HEK293T (cell line): ENCODE measurements at regions not wholly inside any gene's neighbourhood (a gene's known extent, or its start where the extent isn't known, plus 50 kb on each side); places are given as distances from the start of the nearest gene placed in this dataset.

ENCODE experiments used
- BHLHE40 ChIP-seq: fragments of 450-650 bp; IDR thresholded peaks from 2 replicates; pipeline ENCODE4 v1.6.1; 2016; ENCODE audit warnings: mild to moderate bottlenecking, moderate library complexity, borderline replicate concordance
- ELF4 ChIP-seq: fragments of 450-650 bp; IDR thresholded peaks from 2 replicates; pipeline ENCODE4 v1.6.1; 2017; ENCODE audit warnings: antibody characterized with exemption
- FOXM1 ChIP-seq: fragments of 450-650 bp; IDR thresholded peaks from 2 replicates; pipeline ENCODE4 v1.6.1; 2017; ENCODE audit warnings: mild to moderate bottlenecking, borderline replicate concordance
- LEF1 ChIP-seq: fragments of 450-650 bp; IDR thresholded peaks from 2 replicates; pipeline ENCODE4 v1.6.1; 2017; ENCODE audit warnings: mild to moderate bottlenecking, borderline replicate concordance
- PKNOX1 ChIP-seq: fragments of 450-650 bp; IDR thresholded peaks from 2 replicates; pipeline ENCODE4 v1.6.1; 2016
- SP1 ChIP-seq: fragments of 450-650 bp; IDR thresholded peaks from 2 replicates; pipeline ENCODE4 v1.6.1; 2017
- SUZ12 ChIP-seq: fragments of 450-650 bp; IDR thresholded peaks from 2 replicates; pipeline ENCODE4 v1.6.1; 2016; ENCODE audit warnings: mild to moderate bottlenecking

DNA sequence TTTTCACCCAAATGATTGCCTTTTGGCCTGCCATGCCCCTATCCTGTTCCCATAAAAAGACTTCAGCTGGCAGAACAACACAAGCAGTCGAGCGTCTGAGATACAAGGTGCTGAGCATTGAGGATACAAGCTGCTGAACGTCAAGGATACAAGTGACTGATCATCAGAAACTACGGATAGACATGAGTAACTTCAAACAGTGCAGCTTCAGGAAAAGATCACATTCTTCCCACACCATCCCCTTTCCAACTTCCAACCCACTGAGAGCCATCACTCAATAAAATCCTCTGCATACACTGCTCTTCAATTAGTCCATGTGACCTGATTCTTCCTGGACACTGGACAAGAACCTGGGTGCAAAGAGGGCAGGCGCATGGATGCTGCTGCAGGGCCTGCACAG, 1198.9 kb downstream of the ROBO2 start:
- no peak for TF ChIP-seq LEF1
- no peak for TF ChIP-seq FOXM1
- no peak for TF ChIP-seq ELF4
- TF ChIP-seq BHLHE40: no peak
- no peak for TF ChIP-seq SP1
- TF ChIP-seq SUZ12: no peak
- TF ChIP-seq PKNOX1: no peak
